ENCODE measurements at regions not wholly inside any gene's neighbourhood (a gene's known extent, or its start where the extent isn't known, plus 50 kb on each side); places are given as distances from the start of the nearest gene placed in this dataset.

DNA sequence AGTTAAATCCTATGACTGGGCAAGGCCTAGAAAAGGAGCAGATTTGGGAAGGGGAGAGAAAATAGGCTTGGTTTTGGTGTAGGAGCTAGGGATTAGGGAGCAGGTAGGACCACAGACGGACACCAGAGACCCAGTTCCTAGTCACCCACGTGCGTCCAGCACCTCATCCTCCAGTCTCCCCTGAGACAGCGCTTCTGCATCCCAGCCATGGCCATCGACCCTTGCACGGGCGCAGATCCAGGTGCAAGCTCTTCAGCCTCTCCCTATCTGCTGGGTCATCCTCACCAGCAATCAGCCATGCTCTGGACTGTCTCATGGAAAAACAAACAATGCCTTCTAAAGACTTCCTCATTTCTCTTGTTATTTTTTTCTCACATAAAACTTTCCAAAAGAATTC, 246.8 kb upstream of the RAB6C start:
- DNase-seq = no peak

- no peak for DNase-seq
These were observed 246.4 kb upstream of the RAB6C start for GRCh38 chr2:129733041-129733440.

GRCh38 chr2:129733579-129733978, 245.9 kb upstream of the RAB6C start:
- no peak for DNase-seq

DNA sequence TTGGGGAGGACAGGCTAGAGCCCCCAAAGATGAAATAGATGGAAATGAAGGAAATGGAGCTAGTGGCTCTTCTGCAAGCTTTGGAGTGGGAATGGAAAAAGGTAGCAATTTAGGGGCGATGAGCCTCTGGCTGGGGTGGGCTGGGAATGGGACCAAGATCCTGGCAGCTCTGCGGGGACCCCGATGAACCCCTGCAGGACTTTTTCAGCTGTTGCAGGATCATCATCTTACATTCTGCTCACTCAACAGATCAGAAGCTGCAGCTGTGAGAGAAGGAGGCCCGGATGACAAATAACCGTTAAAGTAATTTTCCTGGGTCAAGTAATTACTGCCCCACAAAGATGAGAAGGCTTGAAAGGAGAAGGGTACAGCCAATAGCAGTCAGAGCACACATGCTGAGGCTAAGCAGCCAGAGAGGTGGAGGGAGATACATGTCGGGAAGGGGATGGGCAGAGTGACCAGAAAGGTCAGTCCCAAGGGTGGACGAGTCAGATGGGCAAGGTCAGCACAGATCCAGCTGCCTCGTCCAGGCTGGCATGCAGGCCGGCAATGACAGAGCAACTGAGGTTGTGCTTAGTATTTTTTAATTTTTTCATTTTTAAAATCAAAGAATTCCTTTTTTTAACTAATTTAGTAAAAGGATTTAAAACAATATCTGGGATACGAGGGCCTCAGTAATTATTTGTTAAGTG, 245.0 kb upstream of the RAB6C start:
- no peak for DNase-seq

GRCh38 chr2:129735576-129735975, 243.9 kb upstream of the RAB6C start:
- no peak for DNase-seq

GRCh38 chr2:129737660-129738527, 241.6 kb upstream of the RAB6C start:
- DNase-seq = no peak

DNA sequence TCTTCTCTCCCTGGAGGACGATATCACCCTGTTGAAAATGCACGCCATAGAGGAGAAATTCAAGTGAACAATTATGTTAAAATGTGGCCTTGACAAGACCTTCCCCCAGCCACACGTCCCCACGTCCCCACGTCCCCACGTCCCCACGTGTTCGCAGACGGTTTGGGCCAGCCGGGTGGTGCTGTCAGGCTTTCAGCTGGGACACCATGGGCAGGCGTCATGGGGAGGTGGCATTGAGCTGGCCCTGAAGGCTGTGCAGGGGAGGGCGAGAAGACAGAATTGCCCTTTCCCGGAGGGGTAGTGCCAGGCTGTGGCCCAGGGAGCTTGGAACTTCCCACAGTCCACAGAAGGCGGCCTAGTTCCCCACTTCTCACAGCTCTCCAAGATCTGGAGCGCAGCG, 240.7 kb upstream of the RAB6C start:
- DNase-seq = no peak

GRCh38 chr2:129740504-129740903, 239.0 kb upstream of the RAB6C start:
- DNase-seq = no peak

DNA sequence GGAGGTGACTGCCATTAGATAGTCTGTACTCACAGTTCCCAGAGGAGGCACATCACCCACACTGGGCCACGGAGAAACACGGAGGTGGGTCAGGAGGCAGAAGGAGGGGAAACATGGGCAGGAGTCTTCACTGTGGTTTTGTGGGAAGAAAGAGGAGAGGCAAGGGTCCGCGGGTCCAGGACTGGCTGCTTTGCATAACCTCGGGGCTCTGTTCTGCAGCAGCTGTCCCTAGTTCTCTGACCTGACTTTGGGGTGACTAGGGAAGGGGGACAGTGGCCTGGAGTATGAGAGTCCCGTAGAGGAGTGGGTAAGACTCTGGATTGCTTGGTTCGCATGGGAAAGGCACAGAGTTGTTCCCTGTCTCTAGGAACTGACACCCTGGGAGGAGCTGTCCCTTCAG, 238.3 kb upstream of the RAB6C start:
- no peak for DNase-seq

DNA sequence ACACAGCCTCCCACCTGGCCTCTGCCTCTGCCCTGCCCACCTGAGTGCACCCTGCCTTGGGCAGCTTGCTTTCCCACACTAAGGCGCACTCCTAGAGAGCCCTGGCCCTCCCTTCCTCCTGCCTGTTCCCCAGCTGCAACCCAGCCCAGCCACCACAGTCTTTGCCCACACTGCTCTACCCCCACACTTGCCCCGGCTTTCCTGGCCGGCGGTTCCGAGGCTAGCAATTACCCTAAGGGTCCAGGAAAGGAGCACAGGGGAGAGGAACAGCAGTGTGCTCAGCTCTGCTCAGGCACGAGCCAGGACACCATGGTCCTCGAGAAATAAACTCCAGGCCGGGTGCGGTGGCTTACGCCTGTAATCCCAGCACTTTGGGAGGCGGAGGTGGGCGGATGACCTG, 237.8 kb upstream of the RAB6C start:
- no peak for DNase-seq

DNA sequence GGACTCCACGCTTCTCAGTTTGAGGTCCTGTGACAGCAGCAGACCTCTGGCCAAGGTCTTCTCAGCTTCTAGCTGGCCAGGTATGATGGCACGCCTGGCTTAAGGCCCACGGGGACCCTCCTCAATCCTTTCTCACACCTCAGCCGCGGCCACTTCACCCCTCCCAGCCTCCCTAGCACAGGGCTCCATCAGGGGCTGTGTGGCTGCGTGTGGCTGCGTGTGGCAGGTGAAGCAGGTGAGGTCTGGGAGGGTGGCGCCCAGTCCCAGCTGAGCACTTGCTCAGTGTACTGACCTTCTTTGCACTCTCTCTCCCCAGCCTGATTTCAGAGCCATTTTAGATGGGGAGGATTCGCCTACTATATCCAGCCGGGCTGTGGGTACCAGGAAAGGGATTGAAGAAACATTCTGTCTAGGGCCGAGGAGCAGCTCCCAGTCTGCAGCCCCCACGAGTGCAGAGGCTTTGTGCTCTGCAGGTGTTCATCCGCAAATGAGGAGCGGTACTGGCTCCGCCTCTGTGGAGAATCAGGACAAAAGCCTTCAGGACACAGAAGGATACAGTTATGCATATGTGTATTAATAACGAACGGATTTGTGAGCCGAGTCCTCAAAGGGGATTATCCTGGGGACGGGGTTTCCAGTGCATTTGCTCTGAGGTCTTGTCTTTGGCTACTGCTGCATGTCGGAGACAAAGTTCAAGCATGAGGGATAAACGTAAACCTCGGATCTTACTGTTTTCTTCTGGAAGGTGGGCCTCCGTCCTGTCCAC, 236.9 kb upstream of the RAB6C start:
- no peak for DNase-seq

DNA sequence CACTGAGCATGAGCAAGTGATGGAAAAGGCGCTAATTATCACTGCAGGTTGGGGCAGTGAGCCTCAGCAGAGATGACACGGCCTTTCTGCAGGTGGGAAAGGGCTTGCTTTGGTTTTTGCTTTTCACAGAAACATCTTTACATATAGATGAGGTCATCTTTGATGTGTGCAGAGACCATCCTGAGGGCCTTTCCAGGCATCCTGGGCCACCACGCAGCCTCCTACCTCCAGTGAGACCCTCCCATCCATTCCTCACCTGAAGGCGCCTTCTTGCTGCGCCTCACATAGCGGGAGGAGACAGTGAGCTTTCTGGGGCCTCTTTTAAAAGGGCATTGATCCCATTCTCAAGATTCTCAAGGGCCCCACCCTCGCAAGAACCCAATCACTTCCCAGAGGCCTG, 235.3 kb upstream of the RAB6C start:
- no peak for DNase-seq

GRCh38 chr2:129744649-129745048, 234.8 kb upstream of the RAB6C start:
- DNase-seq = no peak

DNA sequence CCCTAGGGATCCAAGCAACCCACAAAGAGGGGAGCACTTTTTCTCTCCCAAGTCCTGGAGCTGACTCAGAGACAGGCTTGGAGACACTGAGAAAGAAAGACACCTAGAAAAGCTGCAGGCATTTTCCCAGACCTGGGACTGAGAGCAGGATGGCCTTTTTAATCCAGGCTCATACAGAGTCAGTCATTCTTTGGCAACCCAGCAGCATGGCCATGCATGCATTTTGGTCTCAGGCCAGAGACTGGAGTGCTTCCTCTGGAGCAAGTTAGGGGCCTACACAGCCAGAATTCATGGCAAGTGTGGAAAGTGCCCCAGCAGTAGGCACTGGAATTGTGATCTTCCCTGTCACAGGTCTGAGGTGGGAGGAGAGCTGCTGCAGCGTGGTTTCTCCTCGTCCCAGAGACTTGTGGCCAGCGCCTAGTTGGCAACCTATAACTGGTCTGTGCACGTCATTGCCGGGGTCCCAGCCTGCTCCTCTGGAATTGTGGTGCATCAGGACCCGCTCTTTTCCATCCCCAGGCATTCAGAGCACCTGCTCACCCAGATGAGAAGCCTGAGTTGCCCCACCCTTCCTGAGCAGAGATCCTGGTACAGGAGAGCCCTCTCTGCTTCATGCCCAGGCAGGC, 231.9 kb upstream of the RAB6C start:
- DNase-seq = no peak

GRCh38 chr2:129748250-129748649, 231.2 kb upstream of the RAB6C start:
- DNase-seq = no peak

GRCh38 chr2:129748653-129749052, 230.8 kb upstream of the RAB6C start:
- no peak for DNase-seq

DNA sequence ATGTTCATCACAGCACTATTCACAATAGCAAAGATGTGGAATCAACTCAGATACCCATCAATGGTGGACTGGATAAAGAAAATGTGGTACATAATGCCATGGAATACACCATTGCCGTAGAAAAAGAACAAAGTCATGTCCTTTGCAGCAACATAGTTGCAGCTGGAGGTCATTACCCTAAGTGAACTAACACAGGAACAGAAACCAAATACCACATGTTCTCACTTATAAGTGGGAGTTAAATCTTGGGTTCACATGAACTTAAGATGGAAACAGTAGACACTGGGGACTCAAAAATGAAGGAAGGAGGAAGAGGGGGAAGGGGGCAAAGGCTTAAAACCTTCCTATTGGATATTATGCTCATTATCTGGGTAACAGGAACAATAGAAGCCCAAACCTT, 228.1 kb upstream of the RAB6C start:
- no peak for DNase-seq

- no peak for DNase-seq
These were observed 227.3 kb upstream of the RAB6C start for GRCh38 chr2:129752176-129752575.

DNA sequence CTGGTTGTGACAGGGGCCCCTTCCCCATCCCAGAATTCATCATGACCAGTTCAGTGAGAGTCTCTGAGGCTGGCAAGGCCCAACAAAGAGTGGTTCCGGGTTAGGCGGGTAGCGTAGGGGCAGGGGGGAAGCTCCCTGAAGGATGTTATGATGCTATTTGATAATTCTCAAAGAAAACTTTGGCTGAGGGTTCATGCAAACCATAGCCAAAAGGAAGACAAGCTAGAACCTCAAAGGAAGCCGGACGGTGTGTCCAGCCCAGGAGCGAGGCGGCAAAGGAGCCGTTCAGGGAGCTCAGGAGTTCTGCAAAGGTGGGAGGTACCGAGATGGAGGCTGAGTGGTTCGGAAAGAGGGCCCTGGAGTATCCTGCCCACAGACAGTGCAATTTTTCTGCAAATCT, 226.8 kb upstream of the RAB6C start:
- DNase-seq = no peak

DNA sequence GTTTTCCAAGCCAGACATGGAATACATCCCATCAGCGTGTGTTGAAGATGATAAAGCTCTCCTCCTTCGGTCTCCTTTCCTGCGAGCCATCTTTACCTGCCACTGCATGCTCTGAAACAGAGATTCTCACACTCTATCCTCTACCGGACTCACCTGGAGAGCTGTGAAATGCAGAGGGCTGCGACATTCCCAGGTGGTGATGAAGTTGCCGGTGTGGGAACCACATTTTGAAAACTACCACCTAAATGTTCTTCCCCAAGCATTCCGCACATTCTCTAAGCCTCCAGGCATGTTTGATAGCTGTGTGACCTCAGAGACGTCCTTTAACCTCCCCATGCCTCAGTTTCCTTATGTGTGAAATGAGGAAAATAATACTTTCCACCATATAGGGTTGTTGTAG, 226.2 kb upstream of the RAB6C start:
- no peak for DNase-seq

- no peak for DNase-seq
These were observed 225.0 kb upstream of the RAB6C start for GRCh38 chr2:129754421-129754820.

DNA sequence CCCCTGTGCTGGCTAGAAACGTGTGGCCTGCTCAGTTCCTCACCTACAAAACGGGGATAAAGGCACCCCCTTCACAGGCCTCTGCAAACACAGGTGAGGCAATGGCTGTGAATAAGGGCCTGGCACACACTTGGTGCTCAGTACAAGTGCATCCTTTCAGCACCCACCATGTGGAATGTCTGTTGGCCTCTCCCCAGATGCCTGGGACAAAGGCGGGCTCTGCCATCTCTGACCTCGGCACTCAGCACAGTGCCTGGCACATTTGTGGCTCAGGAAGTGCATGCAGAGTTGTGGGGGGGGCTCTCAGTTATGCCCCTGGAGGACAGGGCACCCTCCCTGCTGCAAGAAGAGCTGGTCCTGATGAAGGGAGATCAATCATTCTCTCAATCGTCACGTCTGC, 224.6 kb upstream of the RAB6C start:
- no peak for DNase-seq

- no peak for DNase-seq
These were observed 223.7 kb upstream of the RAB6C start for GRCh38 chr2:129755786-129756185.

Data from SIG-M5 (cell line).